PC-9 (cell line): ENCODE measurements at regions not wholly inside any gene's neighbourhood (a gene's known extent, or its start where the extent isn't known, plus 50 kb on each side); places are given as distances from the start of the nearest gene placed in this dataset.

Experiments
- BruUV-seq: library from RNA; stranded (reverse); fragments of 400-500 nt; replicated peaks from 2 replicates; lab custom pipeline; 2021; lab: Mats Ljungman, UMichigan
- CTCF ChIA-PET: fragments of 300-600 bp; sonication (Branson Sonifier 250); formaldehyde crosslinking; loops from one replicate; lab custom pipeline; 2022; ENCODE audit warnings: antibody characterized with exemption; lab: Charles Lee
- POLR2A ChIA-PET: fragments of 300-600 bp; sonication (Branson Sonifier 250); formaldehyde crosslinking; loops from one replicate; lab custom pipeline; 2022; ENCODE audit warnings: antibody characterized with exemption; ENCODE audit not compliant: unreplicated experiment; lab: Charles Lee
- DNase-seq, 2 experiments: peaks; one replicate each; pipeline versions ENCODE4 v3.0.0 to v3.0.0-alpha.2; 2015 to 2022; ENCODE audit warnings: mixed read lengths in 1 of 2
- H2AFZ ChIP-seq: fragments of 200-600 bp; sonication (generic); 2 replicates; pipeline ENCODE4 v1.8.1; 2017; ENCODE audit warnings: antibody characterized with exemption
- H3F3A ChIP-seq: fragments of 200-600 bp; sonication (generic); 2 replicates; pipeline ENCODE4 v1.8.1; 2017; ENCODE audit warnings: antibody characterized with exemption, mild to moderate bottlenecking, low read depth; ENCODE audit not compliant: insufficient read depth
- H3K27ac ChIP-seq: fragments of 200-600 bp; sonication (generic); 2 replicates; pipeline ENCODE4 v1.6.1; 2016; ENCODE audit warnings: mixed run types
- H3K27me3 ChIP-seq: fragments of 200-600 bp; sonication (generic); 2 replicates; pipeline ENCODE4 v1.6.1; 2016; ENCODE audit warnings: low read depth, mixed run types; ENCODE audit not compliant: insufficient read depth
- H3K36me3 ChIP-seq: fragments of 200-600 bp; sonication (generic); 2 replicates; pipeline ENCODE4 v1.6.1; 2016; ENCODE audit warnings: low read depth, mixed run types
- H3K4me1 ChIP-seq: fragments of 200-600 bp; sonication (generic); replicated peaks from 2 replicates; pipeline ENCODE4 v1.6.1; 2016; ENCODE audit warnings: mixed run types; ENCODE audit not compliant: insufficient read depth
- H3K4me2 ChIP-seq: fragments of 200-600 bp; sonication (generic); 2 replicates; pipeline ENCODE4 v1.6.1; 2017; ENCODE audit warnings: mixed run types
- H3K4me3 ChIP-seq: fragments of 200-600 bp; sonication (generic); 2 replicates; pipeline ENCODE4 v1.6.1; 2016; ENCODE audit warnings: mixed run types
- H3K79me2 ChIP-seq: fragments of 200-600 bp; sonication (generic); 2 replicates; pipeline ENCODE4 v1.6.1; 2017; ENCODE audit warnings: low read depth, mixed run types
- H3K9me2 ChIP-seq: fragments of 200-600 bp; sonication (generic); 2 replicates; pipeline ENCODE4 v1.8.1; 2017; ENCODE audit warnings: mild to moderate bottlenecking; ENCODE audit not compliant: insufficient read depth
- H3K9me3 ChIP-seq: fragments of 200-600 bp; sonication (generic); 2 replicates; pipeline ENCODE4 v1.8.1; 2016; ENCODE audit warnings: low read depth; ENCODE audit not compliant: insufficient read depth
- H4K20me1 ChIP-seq: fragments of 200-600 bp; sonication (generic); 2 replicates; pipeline ENCODE4 v1.8.1; 2017; ENCODE audit not compliant: insufficient read depth
- EZH2 ChIP-seq: fragments of 200-600 bp; sonication (generic); IDR thresholded peaks from 2 replicates; pipeline ENCODE4 v1.8.0; 2017; ENCODE audit warnings: antibody characterized with exemption, low read depth
- intact Hi-C: fragments of 100-400 bp; cut with micrococcal nuclease; formaldehyde crosslinking; loops from one replicate; pipeline ENCODE4 v1.10.0; 2022; ENCODE audit not compliant: unreplicated experiment
- TF ChIP-seq, protein P1 (sequence below): fragments of 200-600 bp; sonication (generic); conservative IDR thresholded peaks from 2 replicates; pipeline ENCODE4 v1.6.1; 2017; ENCODE audit warnings: mixed run types, antibody characterized with exemption, mild to moderate bottlenecking, moderate library complexity

DNA sequence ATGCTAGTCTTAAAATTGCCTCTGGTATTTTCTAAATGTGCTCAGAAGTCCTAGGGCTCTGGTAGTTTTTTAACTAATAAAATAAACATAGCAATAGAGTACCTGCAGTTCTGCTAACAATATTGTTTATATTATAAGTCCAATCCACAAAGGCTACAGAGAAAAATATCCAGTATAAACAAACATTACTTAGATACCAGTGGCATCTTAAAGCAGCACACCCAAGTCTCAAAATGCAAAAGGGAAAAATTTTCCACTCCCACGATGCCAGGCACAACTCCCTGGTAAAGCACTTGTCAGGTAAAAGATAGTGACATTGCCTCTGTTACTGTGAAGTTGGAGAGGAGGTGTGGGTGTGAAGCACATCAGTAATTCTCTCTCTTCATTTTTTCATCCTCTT is 123.3 kb downstream of the OGFRL1 start:
- POLR2A ChIA-PET, result no interaction called here
- intact Hi-C loops, result no loop called here
- no peaks in the 10 kb centered on the region for H3K9me2 ChIP-seq
- H3K36me3 ChIP-seq, result peaks cover 62% of the 10 kb centered on the region
- H3K79me2 ChIP-seq, result peaks cover 41% of the 10 kb centered on the region
- H4K20me1 ChIP-seq, result no peaks in the 10 kb centered on the region
- no peak overlapping the region for H3K4me3 ChIP-seq
- H3K4me1 ChIP-seq, result peaks cover 64% of the 10 kb centered on the region
- BruUV-seq, result no TSS peak
- peaks cover 2% of the 10 kb centered on the region for H3F3A ChIP-seq
- no peak overlapping the region for H2AFZ ChIP-seq
- H3K9me3 ChIP-seq, result no peaks in the 10 kb centered on the region; the same call in 1 of the 2 replicates
- no peaks in the 10 kb centered on the region for H3K27me3 ChIP-seq
- CTCF ChIA-PET, result no interaction called here
- 0 out of 2 replicates have a peak overlapping the region, but pooled peaks have one; percentile 4 for H3K4me2 ChIP-seq
- DNase-seq, result no peak
- H3K27ac ChIP-seq, result no peak overlapping the region
- TF ChIP-seq EZH2, result no peak
- TF ChIP-seq, protein P1, sequence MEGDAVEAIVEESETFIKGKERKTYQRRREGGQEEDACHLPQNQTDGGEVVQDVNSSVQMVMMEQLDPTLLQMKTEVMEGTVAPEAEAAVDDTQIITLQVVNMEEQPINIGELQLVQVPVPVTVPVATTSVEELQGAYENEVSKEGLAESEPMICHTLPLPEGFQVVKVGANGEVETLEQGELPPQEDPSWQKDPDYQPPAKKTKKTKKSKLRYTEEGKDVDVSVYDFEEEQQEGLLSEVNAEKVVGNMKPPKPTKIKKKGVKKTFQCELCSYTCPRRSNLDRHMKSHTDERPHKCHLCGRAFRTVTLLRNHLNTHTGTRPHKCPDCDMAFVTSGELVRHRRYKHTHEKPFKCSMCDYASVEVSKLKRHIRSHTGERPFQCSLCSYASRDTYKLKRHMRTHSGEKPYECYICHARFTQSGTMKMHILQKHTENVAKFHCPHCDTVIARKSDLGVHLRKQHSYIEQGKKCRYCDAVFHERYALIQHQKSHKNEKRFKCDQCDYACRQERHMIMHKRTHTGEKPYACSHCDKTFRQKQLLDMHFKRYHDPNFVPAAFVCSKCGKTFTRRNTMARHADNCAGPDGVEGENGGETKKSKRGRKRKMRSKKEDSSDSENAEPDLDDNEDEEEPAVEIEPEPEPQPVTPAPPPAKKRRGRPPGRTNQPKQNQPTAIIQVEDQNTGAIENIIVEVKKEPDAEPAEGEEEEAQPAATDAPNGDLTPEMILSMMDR, result no peak

DNA sequence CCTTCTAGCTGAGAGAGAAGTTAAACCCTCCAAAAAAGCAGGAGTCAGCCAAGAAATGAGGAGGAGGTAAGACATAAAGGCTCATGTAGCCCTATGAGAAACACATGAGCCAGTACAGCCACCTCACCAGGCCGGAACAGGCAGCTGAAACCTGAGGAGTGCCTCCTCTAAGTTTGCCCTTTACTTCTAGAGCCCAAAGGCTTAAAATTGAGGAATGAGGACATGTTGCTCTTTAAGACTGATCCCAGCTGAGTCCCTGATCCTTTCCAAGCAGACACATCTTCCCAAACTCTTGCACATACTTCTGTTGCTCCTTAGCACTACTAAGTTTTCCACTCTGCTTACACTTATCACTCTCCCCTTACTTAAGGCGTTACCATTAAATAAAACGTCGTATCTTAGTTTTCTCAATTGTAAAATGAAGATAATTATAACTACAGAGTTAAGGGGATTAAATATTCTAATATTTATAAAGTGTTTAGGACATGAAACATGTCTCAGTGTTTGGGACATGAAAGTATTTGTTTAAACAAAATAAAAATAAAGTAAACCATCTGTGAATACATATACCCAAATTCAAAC is 124.0 kb downstream of the OGFRL1 start:
- CTCF ChIA-PET, result no interaction called here
- DNase-seq, result no peak
- intact Hi-C loops, result no loop called here
- BruUV-seq, result no TSS peak
- no peak for TF ChIP-seq EZH2
- TF ChIP-seq, protein P1, result no peak
- Histone ChIP-seq H3K27me3 (no peaks in the 10 kb centered on the region), H2AFZ (no peak overlapping the region), H3K9me3 (no peaks in the 10 kb centered on the region; the same call in 1 of the 2 replicates), H4K20me1 (no peaks in the 10 kb centered on the region), H3K79me2 (peaks cover 47% of the 10 kb centered on the region), H3K4me1 (peaks cover 60% of the 10 kb centered on the region), H3K36me3 (peaks cover 67% of the 10 kb centered on the region), H3F3A (no peaks in the 10 kb centered on the region; the same call in 1 of the 2 replicates), H3K4me2 (0 out of 2 replicates have a peak overlapping the region, but pooled peaks have one; percentile 13), H3K9me2 (no peaks in the 10 kb centered on the region), H3K27ac (no peak overlapping the region; the same call in 1 of the 2 replicates), H3K4me3 (no peak overlapping the region)
- POLR2A ChIA-PET, result interaction anchor here (0.5 kb wide), 1 partner anchor 8 kb away, joined by 6 read pairs; no protein-coding TSS in a partner anchor

DNA sequence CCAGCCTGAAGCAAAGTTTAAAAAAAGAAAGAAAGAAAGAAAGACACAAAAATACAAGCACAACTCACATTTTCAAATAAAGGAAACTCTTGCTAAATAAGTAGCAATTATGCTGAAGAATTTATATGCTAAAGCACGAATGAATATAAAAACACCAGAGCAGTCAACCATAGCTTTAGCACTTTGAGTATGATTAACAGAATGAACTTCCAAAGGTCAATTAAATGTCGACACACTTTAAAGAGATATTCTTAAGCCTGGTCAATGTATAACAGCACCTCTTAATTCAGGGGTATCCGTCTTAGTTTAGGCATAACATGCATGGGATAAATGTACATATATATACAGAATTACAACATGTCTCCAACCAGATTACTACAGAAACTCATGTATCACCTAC is 125.9 kb downstream of the OGFRL1 start:
- no peaks in the 10 kb centered on the region; the same call in 1 of the 2 replicates for H3F3A ChIP-seq
- H3K36me3 ChIP-seq, result peaks cover 64% of the 10 kb centered on the region
- H2AFZ ChIP-seq, result no peak overlapping the region
- no peaks in the 10 kb centered on the region for H3K27me3 ChIP-seq
- H3K4me2 ChIP-seq, result peak overlapping the region; percentile 13; the same call in 1 of the 2 replicates
- no peak for DNase-seq
- peaks cover 65% of the 10 kb centered on the region for H3K79me2 ChIP-seq
- TF ChIP-seq, protein P1, result no peak
- no peak for TF ChIP-seq EZH2
- intact Hi-C loops, result no loop called here
- no peaks in the 10 kb centered on the region for H4K20me1 ChIP-seq
- H3K27ac ChIP-seq, result no peak overlapping the region
- ChIA-PET CTCF (no interaction called here), POLR2A (interaction anchor here (0.6 kb wide), 1 partner anchor 29 kb away, joined by 6 read pairs; no protein-coding TSS in a partner anchor)
- BruUV-seq, result no TSS peak
- H3K4me1 ChIP-seq, result peaks cover 56% of the 10 kb centered on the region
- H3K9me3 ChIP-seq, result no peaks in the 10 kb centered on the region; the same call in 1 of the 2 replicates
- no peaks in the 10 kb centered on the region for H3K9me2 ChIP-seq
- H3K4me3 ChIP-seq, result no peak overlapping the region
